HG02678 (cell line): ENCODE measurements at regions not wholly inside any gene's neighbourhood (a gene's known extent, or its start where the extent isn't known, plus 50 kb on each side); places are given as distances from the start of the nearest gene placed in this dataset.
"Not testable (repeated sequence)": the region's sequence is repeated elsewhere in the genome, so short reads cannot be mapped to it uniquely, and the experiment has no call there.

Source experiments
- ATAC-seq: cut with Tn5 transposase; IDR thresholded peaks from one replicate; pipeline ENCODE4 v1.9.1; 2021; ENCODE audit warnings: mild to moderate bottlenecking, moderate library complexity; ENCODE audit not compliant: unreplicated experiment

DNA sequence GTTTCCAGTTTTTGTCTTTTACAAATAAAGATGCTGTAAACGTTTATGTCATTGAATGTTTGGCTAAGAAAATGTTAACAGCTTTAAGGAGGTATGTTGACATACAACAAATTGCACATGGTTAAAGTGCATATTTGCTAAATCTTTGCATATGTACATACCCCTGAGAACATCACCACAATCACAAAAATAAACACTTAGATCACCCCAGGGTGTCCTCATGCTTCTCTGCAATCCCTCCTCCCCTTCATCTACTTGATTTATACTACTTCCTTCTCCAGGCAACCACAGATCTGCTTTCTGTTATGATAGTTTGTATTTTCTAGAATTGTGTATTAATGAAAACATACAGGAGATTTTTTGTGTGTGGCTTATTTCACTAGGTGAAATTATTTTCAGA is 209.5 kb downstream of the GLRX3 start:
- no peak for ATAC-seq

GRCh38 chr10:130350996-130351395 is 214.8 kb downstream of the GLRX3 start:
- ATAC-seq, result no peak

DNA sequence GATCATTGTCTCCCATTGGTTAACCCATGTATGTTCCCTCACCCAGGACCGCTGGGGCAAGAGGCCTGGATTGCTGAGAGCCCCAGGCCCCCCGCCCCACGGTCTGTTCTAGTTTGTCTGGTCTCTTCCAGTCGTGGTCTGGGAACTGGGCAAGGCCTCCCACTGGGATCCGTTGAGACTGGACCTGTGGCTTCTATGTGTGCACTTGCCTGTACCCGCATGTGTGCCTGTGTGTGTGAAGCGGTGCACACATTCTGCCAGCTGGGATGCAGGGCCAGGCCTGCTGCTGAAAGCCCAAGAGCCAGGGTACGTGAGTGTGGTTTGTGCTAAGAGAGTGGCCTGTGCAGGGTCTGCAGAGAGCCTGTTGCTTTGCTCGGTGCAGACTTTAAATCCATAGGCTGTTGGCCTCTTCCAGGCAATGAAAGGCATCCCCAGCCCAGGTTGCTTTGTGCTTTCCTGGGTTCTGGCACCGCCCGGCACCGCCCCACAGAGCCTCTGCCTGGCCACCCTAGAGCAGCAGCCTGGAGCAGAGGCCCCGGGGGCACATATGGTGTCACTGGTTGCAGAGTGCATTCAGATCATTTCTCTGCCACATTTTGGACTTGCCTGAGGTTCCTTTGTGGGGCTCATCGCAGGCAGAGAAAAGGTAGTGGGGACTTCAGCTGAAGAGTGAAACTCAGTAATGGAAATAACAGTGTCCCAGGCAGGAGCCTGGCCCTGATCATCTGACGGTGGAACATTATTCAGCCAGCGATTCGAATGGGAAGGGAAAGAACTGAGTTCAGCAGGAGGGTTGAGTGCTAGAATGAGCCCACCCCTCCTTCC is 215.5 kb downstream of the GLRX3 start:
- no peak for ATAC-seq

GRCh38 chr10:130352291-130352645 is 216.1 kb downstream of the GLRX3 start:
- no peak for ATAC-seq

GRCh38 chr10:130353928-130354572 is 217.9 kb downstream of the GLRX3 start:
- ATAC-seq, result no peak

DNA sequence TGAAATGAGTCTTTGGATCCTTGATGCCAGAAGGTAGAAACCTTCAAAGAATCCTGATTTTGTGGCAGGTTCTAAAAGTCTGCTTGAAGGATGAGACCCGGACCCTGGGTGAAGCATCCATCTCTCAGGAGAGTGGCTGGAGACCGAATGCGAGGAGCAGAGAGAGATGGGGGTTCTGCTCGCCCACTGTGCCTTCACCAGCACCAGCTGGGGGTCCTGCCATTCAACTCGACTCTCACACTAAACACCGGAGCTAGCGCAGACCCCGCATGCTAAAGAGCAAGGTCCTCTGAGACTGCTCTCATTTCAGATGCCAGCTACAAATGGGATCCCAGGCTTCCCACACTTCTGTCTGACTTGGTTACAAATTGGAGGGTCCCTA is 218.4 kb downstream of the GLRX3 start:
- no peak for ATAC-seq

- no peak for ATAC-seq
Measured at GRCh38 chr10:130354976-130355795, 219.0 kb downstream of the GLRX3 start.

- not testable (repeated sequence) for ATAC-seq
Measured at GRCh38 chr10:130356429-130356828, 220.2 kb downstream of the GLRX3 start.

DNA sequence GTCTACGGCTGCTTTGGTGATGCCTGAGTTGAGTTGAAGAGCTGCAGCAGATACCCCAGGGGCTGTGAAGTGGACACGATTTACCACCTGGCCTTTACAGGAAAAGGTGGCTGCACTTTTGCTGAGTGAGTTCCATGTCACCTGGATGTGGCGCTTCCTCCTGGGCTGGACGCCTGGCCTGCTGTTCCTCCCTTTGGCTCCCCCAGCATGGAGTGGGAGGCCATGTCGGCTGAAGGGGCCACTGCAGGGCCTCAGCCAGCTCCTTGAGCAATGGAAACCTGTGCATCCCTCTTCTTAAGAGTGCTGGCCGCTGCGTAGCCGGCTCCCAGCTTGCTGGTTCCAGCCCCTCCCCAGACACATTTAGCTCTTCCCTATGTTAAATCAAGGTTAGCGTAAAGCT is 221.0 kb downstream of the GLRX3 start:
- no peak for ATAC-seq

DNA sequence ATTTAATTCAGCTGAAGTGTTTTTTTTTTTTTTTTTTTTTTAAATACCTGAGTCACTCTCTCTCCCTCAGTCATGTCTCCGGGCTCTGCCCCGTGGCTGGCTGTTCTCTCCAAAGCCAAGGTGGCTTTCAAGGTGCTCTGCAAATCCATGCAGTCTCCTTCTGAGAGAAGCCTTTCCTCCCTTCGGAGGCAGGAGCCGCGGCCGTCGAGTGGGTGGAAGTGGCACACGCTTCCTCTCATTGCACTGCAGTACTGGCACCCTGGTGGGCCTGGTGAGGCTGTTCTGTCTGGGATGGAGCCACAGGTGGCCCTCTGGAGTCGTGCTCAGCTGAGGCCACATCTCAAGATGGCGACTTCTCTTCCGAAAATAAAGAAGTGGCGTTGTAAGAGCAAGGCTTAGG is 221.8 kb downstream of the GLRX3 start:
- no peak for ATAC-seq

- no peak for ATAC-seq
Measured at GRCh38 chr10:130358981-130359650, 222.9 kb downstream of the GLRX3 start.

- ATAC-seq, result no peak
Measured at GRCh38 chr10:130359711-130360110, 223.5 kb downstream of the GLRX3 start.

- ATAC-seq, result no peak
Measured at GRCh38 chr10:130360826-130361311, 224.7 kb downstream of the GLRX3 start.

GRCh38 chr10:130361351-130362105 is 225.3 kb downstream of the GLRX3 start:
- ATAC-seq, result no peak

GRCh38 chr10:130362308-130362761 is 226.1 kb downstream of the GLRX3 start:
- ATAC-seq, result no peak

DNA sequence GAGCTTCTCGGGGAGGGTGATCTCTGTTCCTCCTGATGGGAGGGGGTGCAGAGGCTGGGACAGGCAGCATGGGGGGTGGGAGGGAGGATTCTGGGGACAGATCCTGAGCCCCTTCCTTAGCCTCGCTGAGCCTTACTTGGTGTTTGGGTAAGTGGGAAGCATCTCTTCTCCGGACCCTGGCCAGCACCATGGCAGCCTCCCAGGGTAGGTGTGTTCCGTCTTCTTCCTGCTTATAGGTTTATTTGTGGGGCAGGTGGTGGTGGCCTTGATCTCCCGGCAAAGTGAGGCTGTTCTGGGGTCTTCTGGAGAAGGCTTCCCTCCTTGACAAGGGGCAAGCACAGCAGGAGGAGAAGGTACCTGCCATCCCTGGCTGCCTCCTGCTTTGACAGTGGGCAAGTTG is 226.9 kb downstream of the GLRX3 start:
- no peak for ATAC-seq

GRCh38 chr10:130363899-130364445 is 227.8 kb downstream of the GLRX3 start:
- no peak for ATAC-seq

DNA sequence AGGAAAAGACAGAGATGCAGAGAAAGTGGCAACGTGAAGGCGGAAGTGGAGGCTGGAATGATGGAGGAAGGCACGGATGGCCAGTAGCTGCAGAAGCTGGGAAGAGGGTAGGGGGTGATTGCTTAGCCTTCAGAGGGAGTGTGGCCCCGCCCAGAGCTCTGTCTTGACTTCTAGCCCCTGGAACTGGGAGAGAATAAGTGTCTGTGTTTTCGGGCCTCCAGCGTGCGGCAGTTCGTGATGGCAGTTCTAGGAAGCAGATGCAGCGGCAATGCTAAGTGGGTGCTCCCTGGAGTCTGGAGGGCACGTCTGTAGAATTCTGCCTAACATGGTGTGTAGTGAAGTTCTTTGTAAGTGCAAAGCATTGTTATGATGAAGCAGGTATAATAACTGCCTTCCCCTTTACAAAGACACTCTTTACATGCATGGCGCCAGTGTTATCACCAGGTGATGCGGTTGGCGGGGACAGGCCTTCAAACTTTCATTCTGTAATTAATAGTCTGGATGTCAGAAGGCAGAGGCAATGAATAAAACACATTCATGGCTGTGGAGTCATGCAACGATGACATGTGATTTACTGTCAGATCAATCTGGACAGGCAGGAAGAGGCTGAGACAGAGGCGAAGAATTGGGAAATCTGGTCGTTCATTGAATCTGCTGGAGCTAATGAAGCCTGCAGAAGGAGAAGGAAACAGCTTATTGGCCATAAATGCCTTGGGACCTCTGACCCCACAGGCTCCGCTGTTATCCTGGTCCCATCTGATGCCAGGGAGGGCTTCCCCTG is 228.6 kb downstream of the GLRX3 start:
- ATAC-seq, result no peak
